Pulmonary artery endothelial cell (primary cell): ENCODE measurements at regions not wholly inside any gene's neighbourhood (a gene's known extent, or its start where the extent isn't known, plus 50 kb on each side); places are given as distances from the start of the nearest gene placed in this dataset.

ENCODE experiments used
- DNase-seq: peaks from one replicate; pipeline ENCODE4 v3.0.0-alpha.2; 2011; ENCODE audit warnings: low read depth, low spot score

DNA sequence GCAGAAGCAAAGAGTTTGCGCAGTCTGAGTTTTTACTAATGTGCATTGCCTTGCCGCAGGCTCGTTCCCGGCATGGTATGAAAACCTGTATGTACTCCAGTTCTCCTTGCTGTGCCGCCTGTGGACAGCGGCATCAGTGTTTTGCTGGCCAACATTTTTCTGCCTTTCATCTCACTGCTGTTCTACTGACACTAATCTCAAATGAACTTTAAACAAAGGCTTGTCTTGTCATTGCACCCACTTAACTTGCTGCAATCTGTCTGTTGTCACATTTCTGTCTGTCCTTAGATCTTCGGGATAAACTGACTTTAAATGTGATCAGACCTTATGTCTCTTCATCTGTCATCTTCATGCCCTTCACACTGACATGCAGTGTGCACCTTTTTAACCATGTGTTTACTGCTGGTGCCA, 71.7 kb upstream of the ZNRF2 start:
- DNase-seq, result no peak

DNA sequence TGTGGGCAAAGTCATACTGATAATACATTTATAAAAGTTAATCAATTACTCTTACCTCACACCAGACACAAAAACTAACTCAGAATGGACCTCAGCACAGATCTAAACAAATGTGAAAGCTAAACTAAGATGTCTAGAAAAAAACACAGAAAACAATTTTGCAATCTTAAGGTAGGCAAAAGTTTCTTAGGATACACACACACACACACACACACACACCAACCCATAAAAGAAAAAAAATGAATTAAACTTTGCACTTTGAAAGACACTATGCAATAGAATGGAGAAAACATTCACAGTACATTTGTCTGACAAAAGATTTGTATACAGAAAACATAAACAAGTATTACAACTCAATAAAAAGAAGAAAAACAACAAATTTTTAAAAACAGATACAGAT, 70.8 kb upstream of the ZNRF2 start:
- DNase-seq, result no peak

DNA sequence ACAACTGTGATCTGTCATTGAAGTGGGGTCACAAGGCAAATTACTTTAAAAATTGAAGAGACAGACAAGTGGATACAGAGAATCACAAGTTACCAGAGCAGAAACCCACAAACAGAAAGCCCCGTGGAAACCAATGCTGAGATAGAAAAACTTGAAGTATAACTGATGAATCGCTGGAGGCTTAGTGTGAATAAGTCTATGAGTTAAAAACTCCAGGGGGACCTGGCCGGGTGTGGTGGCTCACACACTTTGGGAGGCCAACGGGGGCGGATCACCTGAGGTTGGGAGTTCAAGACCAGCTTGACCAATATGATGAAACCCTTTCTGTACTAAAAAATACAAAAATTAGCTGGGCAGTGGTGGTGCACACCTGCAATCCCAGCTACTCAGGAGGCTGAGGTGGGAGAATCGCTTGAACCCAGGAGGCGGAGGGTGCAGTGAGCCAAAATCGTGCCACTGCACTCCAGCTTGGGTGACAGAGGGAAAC, 69.7 kb upstream of the ZNRF2 start:
- no peak for DNase-seq

DNA sequence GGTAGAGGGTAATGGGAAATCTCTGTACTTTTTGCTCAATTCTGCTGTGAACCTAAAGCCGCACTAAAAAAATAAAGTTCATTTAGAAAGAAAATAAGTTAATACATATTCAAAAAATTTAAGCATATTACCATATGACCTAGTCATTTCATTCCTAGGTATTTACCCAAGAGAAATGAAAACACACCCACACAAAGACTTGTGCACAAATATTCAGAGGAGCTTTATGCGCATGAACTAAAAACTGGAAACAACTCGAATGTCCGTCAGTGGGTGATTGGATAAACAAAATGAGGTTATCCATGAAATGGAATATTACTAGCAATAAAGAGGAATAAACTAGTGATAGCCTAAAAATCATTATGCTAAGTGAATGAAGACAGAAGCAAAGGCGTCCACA, 62.6 kb upstream of the ZNRF2 start:
- DNase-seq, result no peak

DNA sequence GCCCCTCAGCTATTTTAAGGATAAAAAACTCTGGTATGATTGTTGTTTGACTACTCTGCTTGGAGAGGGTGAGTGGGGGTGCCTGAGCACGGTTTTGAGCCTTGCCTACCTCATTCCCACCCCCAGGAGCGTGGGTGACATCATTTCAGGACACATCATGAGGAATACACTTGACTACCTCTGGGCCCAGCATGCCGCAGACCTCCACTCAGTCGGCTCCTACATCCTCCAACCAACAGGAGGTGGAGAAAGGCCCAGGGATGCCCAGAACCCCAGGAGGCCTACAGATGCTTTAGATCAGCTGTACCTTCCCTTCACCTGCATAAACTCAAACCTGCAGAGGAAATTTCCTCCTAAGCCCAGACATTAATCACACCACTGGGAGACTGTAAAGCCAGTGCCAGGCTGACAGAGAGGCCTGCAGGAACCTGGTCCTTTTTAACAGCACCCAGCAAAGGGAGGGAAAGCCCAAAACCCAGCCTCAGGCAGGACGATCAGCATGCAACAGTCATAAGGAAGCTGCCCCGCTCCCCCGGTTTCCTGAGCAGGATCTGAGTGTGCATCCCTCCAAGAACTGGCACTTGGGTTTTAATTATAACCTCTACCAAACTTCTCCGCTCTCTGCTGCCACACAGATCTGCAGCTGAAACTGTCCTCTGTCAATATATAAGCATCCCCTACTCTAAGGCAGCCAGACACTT, 61.7 kb upstream of the ZNRF2 start:
- DNase-seq, result no peak

DNA sequence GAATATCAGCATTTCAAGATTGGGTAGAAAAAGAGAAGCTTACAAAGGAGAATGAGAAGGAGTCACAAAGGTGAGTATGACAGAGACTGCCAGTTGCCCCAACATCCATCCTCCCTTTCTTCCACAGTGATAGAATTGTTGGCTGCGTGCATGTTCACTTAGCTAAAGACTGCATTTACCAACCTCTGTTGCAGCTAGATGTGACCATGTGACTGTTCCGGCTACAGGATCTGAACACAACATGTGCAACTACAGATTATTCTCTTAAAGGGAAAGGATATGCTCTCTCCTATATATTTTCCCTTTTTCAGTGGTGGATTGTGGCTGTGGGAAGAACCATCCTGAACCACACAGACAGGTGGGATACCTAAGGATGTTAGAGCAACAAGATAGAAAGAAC, 60.5 kb upstream of the ZNRF2 start:
- DNase-seq, result no peak

DNA sequence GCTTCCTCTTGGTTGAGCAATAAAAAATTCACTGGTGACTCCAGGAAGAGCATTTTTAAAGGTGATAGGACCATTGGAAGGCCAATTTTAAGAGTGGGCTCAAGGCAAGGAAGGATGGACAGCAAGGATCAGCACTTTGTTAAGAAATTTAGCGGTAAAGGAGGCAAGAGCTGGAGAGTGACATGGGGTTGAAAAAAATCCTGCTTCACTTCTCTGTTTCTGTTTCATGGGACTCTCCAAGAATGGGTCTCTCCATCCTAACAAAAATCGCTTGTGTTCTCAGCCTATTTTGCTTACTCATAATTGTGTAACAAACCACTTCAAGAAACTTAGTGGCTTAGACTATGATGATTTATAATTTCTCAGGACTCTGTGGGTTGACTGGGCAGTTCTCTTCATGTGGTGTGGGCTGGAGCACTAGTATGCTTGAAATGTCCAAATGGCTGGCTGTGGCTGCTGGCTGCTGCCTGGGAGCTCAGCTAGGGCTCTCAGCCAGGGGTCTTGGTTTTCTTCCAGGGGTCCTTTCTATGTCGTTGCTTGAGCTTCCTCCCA, 59.8 kb upstream of the ZNRF2 start:
- DNase-seq, result no peak

DNA sequence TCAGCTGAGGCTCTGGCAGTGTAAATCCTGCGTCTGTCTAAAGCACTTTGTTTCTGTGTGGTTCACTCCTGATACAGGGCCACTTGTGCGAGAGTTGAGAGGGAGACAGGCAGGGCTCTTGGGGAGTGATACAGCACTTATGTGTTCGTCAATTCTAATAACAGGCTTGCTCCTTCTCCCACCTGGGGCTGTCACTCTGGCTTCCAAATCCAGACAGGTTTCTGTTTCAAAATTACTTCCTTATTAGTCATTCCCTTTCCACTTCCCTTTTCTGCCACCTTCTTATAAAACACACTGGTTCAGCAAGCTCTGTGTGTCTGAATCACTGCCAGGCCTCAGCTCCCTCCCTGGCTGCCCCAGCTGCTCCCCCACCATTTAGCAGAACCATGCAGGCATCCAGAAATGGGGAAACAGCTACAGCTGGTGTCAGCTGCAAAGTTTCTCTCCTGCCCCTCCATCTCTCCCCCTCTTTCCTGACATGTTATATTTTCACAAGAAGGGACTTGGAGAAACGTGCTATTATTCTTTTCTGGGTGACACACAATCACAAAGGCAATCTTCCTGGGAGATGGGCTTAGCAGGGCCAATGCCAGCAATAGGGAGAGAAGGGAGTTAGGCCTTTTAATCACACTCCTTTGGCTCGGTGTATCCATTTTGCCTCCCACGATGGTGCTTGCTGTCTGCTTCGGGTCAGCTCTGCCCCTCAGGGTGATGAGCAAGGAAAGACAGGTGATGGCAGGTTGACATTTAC, 58.4 kb upstream of the ZNRF2 start:
- DNase-seq, result peak; percentile 11

DNA sequence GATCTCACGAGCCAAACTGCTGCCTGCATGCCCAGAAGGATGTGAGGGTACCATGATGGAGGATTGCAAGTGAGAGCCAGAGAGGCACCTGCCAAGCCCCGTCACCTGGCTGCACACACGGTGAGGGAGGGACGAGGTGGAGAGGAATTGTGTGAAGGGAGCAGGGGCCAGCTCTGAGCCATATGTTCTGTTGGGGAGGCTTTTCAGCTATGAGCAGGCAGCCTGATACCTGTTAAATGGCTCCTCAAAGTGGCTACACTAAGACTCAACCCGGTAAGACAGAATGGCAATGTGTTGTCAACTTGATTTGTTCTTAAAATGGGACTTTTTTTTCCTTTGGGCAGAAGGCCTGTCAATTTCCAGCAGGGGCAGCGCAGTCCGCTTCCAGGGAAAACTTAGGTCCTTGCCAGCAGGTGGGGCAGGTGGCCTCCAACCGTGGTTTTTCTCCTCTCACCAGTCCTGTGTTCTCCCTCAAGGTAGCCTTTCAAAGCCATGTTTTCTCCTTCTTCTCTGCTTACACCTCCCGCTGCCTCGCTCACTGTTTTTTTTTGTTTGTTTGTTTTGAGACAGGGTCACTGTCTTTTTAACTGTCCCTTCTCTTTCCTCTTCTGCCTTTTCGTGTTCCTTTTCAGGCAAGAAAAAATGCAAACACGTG, 57.7 kb upstream of the ZNRF2 start:
- no peak for DNase-seq

DNA sequence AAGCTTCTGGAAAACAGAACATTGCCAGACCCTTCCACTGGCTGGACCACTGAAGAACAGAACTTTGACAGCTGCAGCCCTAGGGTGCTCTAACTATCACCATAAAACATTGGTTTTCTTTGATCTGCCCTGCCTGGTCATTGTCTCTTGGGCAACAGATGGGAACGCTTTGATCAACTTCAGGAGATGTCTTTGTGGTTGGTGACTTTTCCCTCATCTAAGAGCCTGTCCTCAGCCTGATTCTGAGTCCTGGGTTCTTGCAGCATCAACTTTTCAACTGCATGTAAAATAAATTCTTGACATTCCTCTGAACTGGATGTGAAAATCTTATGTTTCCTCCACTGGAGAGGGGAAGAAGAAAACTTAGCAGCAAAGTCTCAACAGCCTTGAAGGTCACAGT, 53.1 kb upstream of the ZNRF2 start:
- DNase-seq, result no peak

DNA sequence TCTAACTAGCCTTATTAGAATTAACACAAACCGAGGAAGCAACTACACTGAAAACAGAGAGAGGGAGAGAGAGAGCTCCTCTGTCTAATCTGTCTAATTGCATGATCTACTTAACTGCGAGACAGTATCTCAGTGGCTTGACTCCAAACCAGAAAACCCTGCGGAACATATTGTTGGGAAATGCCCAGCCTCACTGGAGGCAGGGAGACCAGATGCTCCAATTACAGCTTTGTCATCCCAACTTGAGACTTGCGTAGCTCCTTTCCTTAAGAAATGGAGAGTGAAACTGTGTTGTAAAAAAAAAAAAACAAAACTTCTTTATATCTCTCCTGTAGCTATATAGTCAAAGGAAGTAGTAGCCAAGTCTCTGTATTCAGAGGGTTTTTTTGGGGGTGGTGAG, 52.0 kb upstream of the ZNRF2 start:
- DNase-seq, result no peak
